GM15510 (cell line): ENCODE measurements at regions not wholly inside any gene's neighbourhood (a gene's known extent, or its start where the extent isn't known, plus 50 kb on each side); places are given as distances from the start of the nearest gene placed in this dataset.

ENCODE experiments used
- POLR2A ChIP-seq: IDR thresholded peaks from 3 replicates; pipeline ENCODE4 v1.6.1; 2011; ENCODE audit warnings: borderline replicate concordance; ENCODE audit not compliant: insufficient read length; ENCODE audit errors: extremely low read depth

- TF ChIP-seq POLR2A = no peak
Measured at GRCh38 chr2:242053921-242054320, 184.4 kb downstream of the RTP5 start.

- TF ChIP-seq POLR2A = no peak
Measured at GRCh38 chr2:242054406-242054805, 184.9 kb downstream of the RTP5 start.

GRCh38 chr2:242054881-242055801, 185.6 kb downstream of the RTP5 start:
- no peak for TF ChIP-seq POLR2A

GRCh38 chr2:242056026-242056425, 186.5 kb downstream of the RTP5 start:
- TF ChIP-seq POLR2A = no peak

GRCh38 chr2:242056785-242057184, 187.3 kb downstream of the RTP5 start:
- no peak for TF ChIP-seq POLR2A

GRCh38 chr2:242057379-242058040, 188.0 kb downstream of the RTP5 start:
- no peak for TF ChIP-seq POLR2A

GRCh38 chr2:242058116-242058680, 188.7 kb downstream of the RTP5 start:
- TF ChIP-seq POLR2A = no peak

GRCh38 chr2:242059566-242059965, 190.0 kb downstream of the RTP5 start:
- no peak for TF ChIP-seq POLR2A

- no peak for TF ChIP-seq POLR2A
Measured at GRCh38 chr2:242060212-242060835, 190.8 kb downstream of the RTP5 start.

GRCh38 chr2:242063436-242063835, 193.9 kb downstream of the RTP5 start:
- no peak for TF ChIP-seq POLR2A

- TF ChIP-seq POLR2A = no peak
Measured at GRCh38 chr2:242063850-242064249, 194.3 kb downstream of the RTP5 start.

- no peak for TF ChIP-seq POLR2A
Measured at GRCh38 chr2:242064364-242065250, 195.1 kb downstream of the RTP5 start.

- no peak for TF ChIP-seq POLR2A
Measured at GRCh38 chr2:242065426-242065825, 195.9 kb downstream of the RTP5 start.

- TF ChIP-seq POLR2A = no peak
Measured at GRCh38 chr2:242069018-242069417, 199.5 kb downstream of the RTP5 start.

GRCh38 chr2:242075168-242075567, 205.6 kb downstream of the RTP5 start:
- no peak for TF ChIP-seq POLR2A

- TF ChIP-seq POLR2A = no peak
Measured at GRCh38 chr2:242075696-242076095, 206.2 kb downstream of the RTP5 start.
